ENCODE measurements at regions not wholly inside any gene's neighbourhood (a gene's known extent, or its start where the extent isn't known, plus 50 kb on each side); places are given as distances from the start of the nearest gene placed in this dataset.

- peaks cover 0 to 1% (median 0%) of the 10 kb centered on the region in 4 donors for H3K4me1 ChIP-seq (ENCODE audit: control insufficient read depth in 4 of 4, insufficient read depth in 4 of 4, low read length in 3 of 4)
- no peak overlapping the region for H3K27ac ChIP-seq (ENCODE audit: low read depth in 1 of 2, low read length in 2 of 2)
- no peak for DNase-seq (ENCODE audit: low spot score)
- peak; percentile 31 to 46 for TF ChIP-seq HNF4A (conservative IDR thresholded peaks at IDR 0.05)
- TF ChIP-seq JUND (IDR thresholded peaks at IDR 0.05): peak in 1 of 2 donors; percentile 15
- TF ChIP-seq SP1 (IDR thresholded peaks at IDR 0.05): no peak
- 51% methylated on average over 1 of the region's 1 CpG for WGBS
- H3K9me3 ChIP-seq (ENCODE audit: control insufficient read depth in 4 of 4, low read length in 3 of 4): no peaks in the 10 kb centered on the region
- H3K9ac ChIP-seq (ENCODE audit: low read depth in 1 of 2, low read length in 2 of 2): no peak overlapping the region
- H3K27me3 ChIP-seq (ENCODE audit: control insufficient read depth in 4 of 4, insufficient read depth in 4 of 4, low read length in 3 of 4): no peaks in the 10 kb centered on the region
- no peak overlapping the region for H3K4me3 ChIP-seq (ENCODE audit: low read depth in 1 of 3, low read length in 3 of 3)
- no peaks in the 10 kb centered on the region for H3K36me3 ChIP-seq (ENCODE audit: control insufficient read depth in 4 of 4, insufficient read depth in 3 of 4, low read depth in 1 of 4, low read length in 3 of 4)
Measured at GRCh38 chr11:122383186-122383585, 267.2 kb upstream of the BLID start.

DNA sequence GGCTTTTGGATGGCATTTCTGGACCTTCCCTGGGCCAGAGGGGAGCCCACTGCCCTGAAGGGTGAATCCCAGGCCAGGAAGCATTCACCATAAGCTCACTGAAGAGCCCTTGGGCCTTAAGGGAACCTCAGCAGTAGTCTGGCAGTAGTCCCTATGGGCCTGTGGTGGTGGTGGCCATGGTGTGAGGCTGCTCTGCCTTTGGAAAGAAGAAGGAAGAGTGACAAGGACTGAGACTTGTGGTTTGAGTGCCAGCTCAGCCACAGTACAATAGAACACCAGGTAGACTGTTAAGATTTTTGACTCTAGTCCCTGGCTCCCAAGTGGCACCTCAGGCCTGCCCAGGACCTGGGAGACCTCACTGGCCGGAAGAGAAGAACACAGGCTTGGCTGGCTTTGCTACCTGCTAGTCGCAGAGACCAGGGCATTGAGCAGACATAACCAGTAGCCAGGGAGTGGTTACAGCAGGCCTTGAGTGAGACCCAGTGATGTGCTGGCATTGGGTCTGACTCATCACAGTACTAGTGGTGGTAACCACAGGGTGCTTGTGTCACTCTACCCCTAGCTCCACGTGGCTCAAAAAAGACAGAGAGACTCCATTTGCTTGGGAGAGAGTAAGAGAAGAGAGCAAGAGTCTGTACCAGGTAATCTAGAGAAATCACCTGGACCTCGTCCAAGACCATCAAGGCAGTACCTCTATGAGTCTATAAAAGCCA, 259.8 kb upstream of the BLID start:
- no peak for TF ChIP-seq FOXA1 (IDR thresholded peaks at IDR 0.05)
- 87% methylated on average over 4 of the region's 4 CpGs for WGBS

DNA sequence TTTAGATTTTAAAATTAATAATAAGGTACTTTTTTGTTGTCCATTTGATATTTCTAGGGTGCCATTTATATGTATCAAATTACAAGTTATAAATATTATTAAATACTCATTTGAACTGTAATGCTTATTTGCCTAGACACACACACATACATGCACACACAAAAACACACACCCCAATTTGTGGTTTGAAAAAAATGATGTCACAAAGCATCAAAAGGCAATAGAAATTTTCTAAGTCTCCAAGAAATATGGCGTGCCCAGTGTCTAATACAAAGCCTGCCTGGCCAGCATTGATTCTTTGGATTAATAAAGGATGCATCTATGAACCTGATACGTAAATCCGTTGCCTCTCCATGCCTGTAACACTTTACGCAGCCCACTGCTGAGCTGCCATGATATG, 252.8 kb upstream of the BLID start:
- 93% methylated on average over 4 of the region's 4 CpGs for WGBS
- no peak for DNase-seq (ENCODE audit: low spot score)
- H3K9ac ChIP-seq (ENCODE audit: low read depth in 1 of 2, low read length in 2 of 2): no peak overlapping the region
- no peak overlapping the region for H3K27ac ChIP-seq (ENCODE audit: low read depth in 1 of 2, low read length in 2 of 2)
- peaks cover 0 to 24% (median 16%) of the 10 kb centered on the region in 4 donors for H3K4me1 ChIP-seq (ENCODE audit: control insufficient read depth in 4 of 4, insufficient read depth in 4 of 4, low read length in 3 of 4)
- H3K36me3 ChIP-seq (ENCODE audit: control insufficient read depth in 4 of 4, insufficient read depth in 3 of 4, low read depth in 1 of 4, low read length in 3 of 4): no peaks in the 10 kb centered on the region
- no peak overlapping the region for H3K4me3 ChIP-seq (ENCODE audit: low read depth in 1 of 3, low read length in 3 of 3)
- no peaks in the 10 kb centered on the region for H3K9me3 ChIP-seq (ENCODE audit: control insufficient read depth in 4 of 4, low read length in 3 of 4)
- H3K27me3 ChIP-seq (ENCODE audit: control insufficient read depth in 4 of 4, insufficient read depth in 4 of 4, low read length in 3 of 4): no peaks in the 10 kb centered on the region
- TF ChIP-seq RXRA (IDR thresholded peaks at IDR 0.05) (no peak), FOXA1 (IDR thresholded peaks at IDR 0.05) (no peak), ZBTB33 (IDR thresholded peaks at IDR 0.05) (no peak)

More for the DNA sequence above, 259.8 kb upstream of the BLID start:
- DNase-seq (ENCODE audit: low spot score): no peak
- H3K27ac ChIP-seq (ENCODE audit: low read depth in 1 of 2, low read length in 2 of 2): no peak overlapping the region
- no peaks in the 10 kb centered on the region for H3K9me3 ChIP-seq (ENCODE audit: control insufficient read depth in 4 of 4, low read length in 3 of 4)
- no peak overlapping the region for H3K4me3 ChIP-seq (ENCODE audit: low read depth in 1 of 3, low read length in 3 of 3)
- H3K27me3 ChIP-seq (ENCODE audit: control insufficient read depth in 4 of 4, insufficient read depth in 4 of 4, low read length in 3 of 4): no peaks in the 10 kb centered on the region
- H3K4me1 ChIP-seq (ENCODE audit: control insufficient read depth in 4 of 4, insufficient read depth in 4 of 4, low read length in 3 of 4): no peaks in the 10 kb centered on the region
- H3K9ac ChIP-seq (ENCODE audit: low read depth in 1 of 2, low read length in 2 of 2): no peak overlapping the region
- H3K36me3 ChIP-seq (ENCODE audit: control insufficient read depth in 4 of 4, insufficient read depth in 3 of 4, low read depth in 1 of 4, low read length in 3 of 4): no peaks in the 10 kb centered on the region

DNA sequence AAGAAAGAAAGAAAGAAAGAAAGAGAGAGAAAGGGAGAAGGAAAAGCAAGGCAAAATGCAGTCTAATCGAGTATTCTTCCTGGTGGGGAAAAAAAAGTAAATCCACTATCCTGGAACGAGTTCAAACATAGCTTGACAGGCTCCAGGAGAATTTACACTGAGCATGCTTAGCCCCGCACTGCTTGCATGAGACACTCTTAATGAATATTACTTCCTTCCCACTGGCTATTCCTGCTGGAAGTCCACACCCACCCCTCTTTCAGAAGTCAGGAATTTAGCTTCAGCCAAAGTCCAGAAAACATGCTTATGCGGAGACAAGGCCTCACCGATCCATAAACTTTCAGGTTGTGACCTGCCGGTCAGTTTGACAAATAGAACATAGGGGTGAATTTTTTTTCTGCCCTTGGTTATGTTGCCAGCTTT, 251.8 kb upstream of the BLID start:
- WGBS: 21% methylated on average over 6 of the region's 6 CpGs
- Histone ChIP-seq H3K36me3 (ENCODE audit: control insufficient read depth in 4 of 4, insufficient read depth in 3 of 4, low read depth in 1 of 4, low read length in 3 of 4) (no peaks in the 10 kb centered on the region), H3K9ac (ENCODE audit: low read depth in 1 of 2, low read length in 2 of 2) (no peak overlapping the region), H3K27me3 (ENCODE audit: control insufficient read depth in 4 of 4, insufficient read depth in 4 of 4, low read length in 3 of 4) (no peaks in the 10 kb centered on the region), H3K27ac (ENCODE audit: low read depth in 1 of 2, low read length in 2 of 2) (peak overlapping the region; percentile 16 to 32), H3K9me3 (ENCODE audit: control insufficient read depth in 4 of 4, low read length in 3 of 4) (no peaks in the 10 kb centered on the region), H3K4me3 (ENCODE audit: low read depth in 1 of 3, low read length in 3 of 3) (peak overlapping the region in 1 of 3 donors; percentile 80), H3K4me1 (ENCODE audit: control insufficient read depth in 4 of 4, insufficient read depth in 4 of 4, low read length in 3 of 4) (peaks cover 0 to 24% (median 16%) of the 10 kb centered on the region in 4 donors)
- peak; percentile 46 for DNase-seq (ENCODE audit: low spot score)
- TF ChIP-seq, protein P1, sequence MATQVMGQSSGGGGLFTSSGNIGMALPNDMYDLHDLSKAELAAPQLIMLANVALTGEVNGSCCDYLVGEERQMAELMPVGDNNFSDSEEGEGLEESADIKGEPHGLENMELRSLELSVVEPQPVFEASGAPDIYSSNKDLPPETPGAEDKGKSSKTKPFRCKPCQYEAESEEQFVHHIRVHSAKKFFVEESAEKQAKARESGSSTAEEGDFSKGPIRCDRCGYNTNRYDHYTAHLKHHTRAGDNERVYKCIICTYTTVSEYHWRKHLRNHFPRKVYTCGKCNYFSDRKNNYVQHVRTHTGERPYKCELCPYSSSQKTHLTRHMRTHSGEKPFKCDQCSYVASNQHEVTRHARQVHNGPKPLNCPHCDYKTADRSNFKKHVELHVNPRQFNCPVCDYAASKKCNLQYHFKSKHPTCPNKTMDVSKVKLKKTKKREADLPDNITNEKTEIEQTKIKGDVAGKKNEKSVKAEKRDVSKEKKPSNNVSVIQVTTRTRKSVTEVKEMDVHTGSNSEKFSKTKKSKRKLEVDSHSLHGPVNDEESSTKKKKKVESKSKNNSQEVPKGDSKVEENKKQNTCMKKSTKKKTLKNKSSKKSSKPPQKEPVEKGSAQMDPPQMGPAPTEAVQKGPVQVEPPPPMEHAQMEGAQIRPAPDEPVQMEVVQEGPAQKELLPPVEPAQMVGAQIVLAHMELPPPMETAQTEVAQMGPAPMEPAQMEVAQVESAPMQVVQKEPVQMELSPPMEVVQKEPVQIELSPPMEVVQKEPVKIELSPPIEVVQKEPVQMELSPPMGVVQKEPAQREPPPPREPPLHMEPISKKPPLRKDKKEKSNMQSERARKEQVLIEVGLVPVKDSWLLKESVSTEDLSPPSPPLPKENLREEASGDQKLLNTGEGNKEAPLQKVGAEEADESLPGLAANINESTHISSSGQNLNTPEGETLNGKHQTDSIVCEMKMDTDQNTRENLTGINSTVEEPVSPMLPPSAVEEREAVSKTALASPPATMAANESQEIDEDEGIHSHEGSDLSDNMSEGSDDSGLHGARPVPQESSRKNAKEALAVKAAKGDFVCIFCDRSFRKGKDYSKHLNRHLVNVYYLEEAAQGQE (IDR thresholded peaks at IDR 0.05): peak; percentile 58
- TF ChIP-seq ZBTB33 (IDR thresholded peaks at IDR 0.05) (peak; percentile 79), NR2F2 (IDR thresholded peaks at IDR 0.05) (peak; percentile 90), GABPA (IDR thresholded peaks at IDR 0.05 in 1 of 2, conservative IDR thresholded peaks at IDR 0.05 in 1 of 2) (peak; percentile 23 to 59), TAF1 (conservative IDR thresholded peaks at IDR 0.05) (peak; percentile 99), YY1 (IDR thresholded peaks at IDR 0.05) (peak; percentile 77), HNF4G (IDR thresholded peaks at IDR 0.05) (peak; percentile 96), FOXA1 (IDR thresholded peaks at IDR 0.05) (peak; percentile 65), RXRA (IDR thresholded peaks at IDR 0.05) (peak; percentile 99 to 100), EGR1 (IDR thresholded peaks at IDR 0.05; ENCODE audit: low read depth in 2 of 2) (peak; percentile 38 to 86), MAX (IDR thresholded peaks at IDR 0.05) (peak; percentile 97), SP1 (IDR thresholded peaks at IDR 0.05) (peak; percentile 99)
